G401 (cell line): ENCODE measurements at regions not wholly inside any gene's neighbourhood (a gene's known extent, or its start where the extent isn't known, plus 50 kb on each side); places are given as distances from the start of the nearest gene placed in this dataset.

Source experiments
- DNase-seq: peaks from one replicate; pipeline ENCODE4 v3.0.0-alpha.2; 2015; ENCODE audit warnings: low spot score
- in situ Hi-C: cut with HindIII; loops from 2 replicates; pipeline ENCODE4 v1.10.0; 2016; ENCODE audit warnings: low sequenced_read_pairs, mixed read lengths

DNA sequence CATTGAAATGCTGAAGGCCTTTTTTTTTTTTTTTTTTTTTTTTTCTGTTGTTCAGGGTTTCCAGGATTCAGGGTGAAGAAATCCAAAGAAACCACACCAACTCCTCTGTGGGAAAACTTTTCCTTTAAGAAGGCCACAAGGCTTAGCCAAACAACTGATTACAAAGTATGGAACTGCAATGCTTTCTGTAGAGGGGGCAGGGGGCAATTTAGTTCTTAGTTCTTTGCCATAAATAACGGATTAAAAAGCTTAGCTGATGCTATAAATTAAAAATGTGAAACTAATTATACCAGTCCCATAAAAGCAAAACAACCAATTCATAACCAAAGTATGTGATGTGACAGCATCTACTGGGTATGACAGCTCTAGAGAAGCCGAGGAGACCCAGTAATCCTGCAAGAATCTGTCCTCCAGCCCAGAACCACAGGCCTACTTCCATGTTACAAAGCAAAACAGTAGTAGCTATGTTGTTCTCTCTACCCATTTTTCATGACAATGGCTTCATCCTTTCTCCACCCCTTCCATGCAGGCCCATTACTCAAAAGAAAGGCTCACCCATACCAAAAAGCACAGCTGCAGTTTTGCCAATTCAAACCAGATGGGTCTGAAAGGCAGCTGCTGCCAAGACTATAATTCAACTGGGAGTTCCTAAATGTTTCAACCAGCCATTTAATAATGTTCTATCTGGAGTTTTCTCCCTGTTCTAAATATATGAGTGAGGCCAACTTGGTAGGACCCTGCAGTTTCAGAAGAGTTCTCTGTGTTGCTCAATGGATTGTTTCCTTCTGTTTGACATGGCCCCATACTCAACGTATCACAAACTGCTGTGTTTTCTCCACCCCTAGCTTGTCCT is 167.1 kb upstream of the ZFHX3 start:
- in situ Hi-C loops = no loop called here
- DNase-seq = no peak

GRCh38 chr16:73213732-73214455 is 166.0 kb upstream of the ZFHX3 start:
- DNase-seq = no peak
- in situ Hi-C loops = no loop called here

DNA sequence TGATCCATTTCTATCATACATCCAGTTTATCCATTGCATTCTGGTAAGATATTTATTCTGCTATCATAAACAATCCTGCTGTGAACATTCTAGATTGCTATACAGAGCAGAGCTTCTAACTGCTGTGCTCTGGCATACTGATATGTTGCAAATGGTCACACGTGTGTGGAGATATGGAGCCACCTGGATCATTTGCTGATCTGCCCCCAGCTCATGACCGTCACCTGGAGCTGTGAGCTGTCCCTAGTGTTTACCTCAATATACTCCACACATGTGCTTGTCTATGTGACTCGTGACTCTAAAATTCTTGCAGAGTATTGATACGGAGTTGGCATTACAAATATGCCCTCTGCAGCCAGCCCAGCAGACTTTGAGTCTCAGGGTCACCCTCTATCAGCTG is 164.5 kb upstream of the ZFHX3 start:
- DNase-seq = no peak
- in situ Hi-C loops = no loop called here

GRCh38 chr16:73210686-73211085 is 162.8 kb upstream of the ZFHX3 start:
- DNase-seq = no peak

GRCh38 chr16:73210084-73210483 is 162.2 kb upstream of the ZFHX3 start:
- DNase-seq = no peak
- in situ Hi-C loops = no loop called here

More at GRCh38 chr16:73210686-73211085, 162.8 kb upstream of the ZFHX3 start:
- in situ Hi-C loops = no loop called here

DNA sequence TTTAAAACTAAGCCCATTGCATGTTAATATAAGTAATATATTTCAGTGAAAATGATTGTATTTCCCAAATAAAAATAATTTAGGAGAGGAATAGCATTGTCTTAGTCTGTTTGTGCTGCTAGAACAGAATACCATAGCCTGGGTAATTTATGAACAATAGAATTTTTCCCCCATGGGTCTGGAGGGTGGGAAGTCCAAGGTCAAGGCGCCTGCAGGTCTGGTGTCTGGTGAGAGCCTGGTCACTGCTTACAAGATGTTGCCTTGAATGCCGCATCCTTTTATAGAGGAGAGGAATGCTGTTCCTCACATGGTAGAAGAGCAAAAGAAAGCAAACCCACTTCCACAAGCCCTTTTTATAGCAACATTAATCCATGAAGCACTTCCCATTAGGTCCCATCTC is 161.3 kb upstream of the ZFHX3 start:
- in situ Hi-C loops = no loop called here
- DNase-seq = no peak

GRCh38 chr16:73206151-73206707 is 158.3 kb upstream of the ZFHX3 start:
- DNase-seq = no peak
- in situ Hi-C loops = no loop called here

DNA sequence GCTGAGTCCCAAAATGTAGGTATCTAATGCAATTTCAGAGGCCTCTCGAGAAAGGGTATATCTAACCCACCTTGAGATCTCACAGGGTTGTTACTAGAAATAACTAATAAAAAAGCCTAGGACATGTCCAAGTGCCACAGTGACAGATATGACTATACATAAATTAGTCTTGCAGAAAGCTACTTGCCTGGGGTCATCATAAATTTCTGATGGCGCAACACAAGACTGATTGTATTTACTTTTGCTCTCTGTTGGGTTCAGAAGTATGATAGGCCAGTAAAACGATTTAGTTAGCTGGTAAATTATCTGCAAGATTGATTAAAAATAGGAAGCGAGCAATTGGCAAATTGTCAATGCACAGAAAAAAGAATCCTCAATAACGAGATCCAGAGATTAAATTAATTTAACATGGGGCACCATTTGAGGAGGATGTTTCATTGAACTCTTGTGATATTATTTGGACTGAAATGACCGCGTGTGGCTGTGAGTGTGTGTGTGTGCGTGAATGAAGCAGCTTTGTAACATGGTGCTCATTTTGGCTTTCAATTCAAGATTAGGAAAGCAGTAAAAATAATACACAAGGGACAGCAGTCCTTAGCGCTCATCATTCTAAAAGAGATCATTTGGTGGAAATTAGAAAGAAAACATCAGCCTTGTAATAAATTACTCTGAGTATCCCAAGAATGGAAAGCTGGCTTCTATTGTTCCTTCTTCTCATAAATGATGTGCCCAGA is 157.4 kb upstream of the ZFHX3 start:
- in situ Hi-C loops = no loop called here
- DNase-seq = no peak

- in situ Hi-C loops = no loop called here
- DNase-seq = no peak
Measured at GRCh38 chr16:73204359-73205152, 156.6 kb upstream of the ZFHX3 start.

DNA sequence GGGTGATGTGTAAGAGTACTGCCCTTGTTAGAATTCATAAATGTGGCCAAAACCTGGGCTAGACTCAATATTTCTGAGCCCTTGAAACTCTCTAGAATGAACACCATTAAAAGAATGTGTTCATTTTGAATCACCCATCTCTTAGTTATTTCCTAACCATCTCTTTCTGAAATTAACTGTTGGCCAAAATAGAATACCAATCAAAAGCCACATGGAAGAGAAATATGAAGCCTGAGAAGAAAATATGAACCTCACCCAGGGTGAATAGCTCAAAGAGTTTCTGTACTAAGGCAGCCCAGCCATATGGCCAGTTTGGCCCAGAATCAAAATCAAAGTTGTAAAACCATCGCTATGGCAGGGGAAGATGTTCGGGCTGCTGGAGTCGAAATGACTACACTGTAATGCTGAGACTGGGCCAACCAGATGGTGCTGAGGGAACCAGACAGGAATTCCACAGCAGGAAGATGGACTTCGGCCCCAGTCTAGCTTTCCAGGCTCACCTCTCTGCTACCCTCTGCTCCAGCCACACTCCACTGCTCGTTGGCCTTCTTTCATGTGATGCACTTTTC is 154.3 kb upstream of the ZFHX3 start:
- in situ Hi-C loops = no loop called here
- DNase-seq = no peak

DNA sequence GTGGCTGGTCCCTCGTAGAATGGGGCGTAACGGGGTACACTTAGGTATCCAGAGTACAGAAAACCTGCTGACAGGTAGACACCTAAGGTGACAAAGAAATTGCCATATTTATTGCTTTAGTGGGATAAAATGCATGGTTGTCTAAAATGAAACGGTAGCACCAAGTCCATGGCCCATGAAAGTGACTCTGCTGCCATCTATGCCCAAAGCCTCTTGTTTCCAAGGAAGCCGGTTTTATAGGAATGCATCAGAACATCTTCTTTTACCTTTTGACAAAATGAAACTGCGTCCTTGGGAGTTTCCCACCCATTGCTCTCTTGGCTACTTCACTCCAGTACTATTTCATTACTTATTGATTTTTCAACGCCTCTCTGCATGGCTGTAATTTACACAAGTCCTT is 151.3 kb upstream of the ZFHX3 start:
- no peak for DNase-seq
- in situ Hi-C loops = no loop called here

GRCh38 chr16:73198481-73198880 is 150.6 kb upstream of the ZFHX3 start:
- in situ Hi-C loops = no loop called here
- DNase-seq = no peak

DNA sequence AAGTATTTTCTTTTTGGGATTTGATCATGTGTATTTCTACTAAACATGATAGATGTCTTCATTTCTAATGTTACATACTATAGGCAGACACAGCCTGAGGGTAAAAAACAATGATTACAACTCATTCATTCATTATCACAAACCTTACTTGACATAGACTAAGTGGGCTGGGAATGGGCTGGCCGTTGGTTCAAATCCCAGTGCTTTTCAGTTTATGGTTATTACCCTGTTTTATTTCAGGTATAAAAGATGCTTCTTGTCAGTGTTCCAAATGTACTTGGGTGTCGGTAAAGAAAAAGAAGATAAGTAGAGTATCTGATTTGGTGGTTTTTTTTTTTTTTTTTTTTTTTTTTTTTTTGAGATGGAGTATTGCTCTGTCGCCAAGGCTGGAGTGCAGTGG is 149.7 kb upstream of the ZFHX3 start:
- DNase-seq = no peak
- in situ Hi-C loops = no loop called here

- in situ Hi-C loops = no loop called here
- peak; percentile 37 for DNase-seq
Measured at GRCh38 chr16:73196670-73197069, 148.7 kb upstream of the ZFHX3 start.

DNA sequence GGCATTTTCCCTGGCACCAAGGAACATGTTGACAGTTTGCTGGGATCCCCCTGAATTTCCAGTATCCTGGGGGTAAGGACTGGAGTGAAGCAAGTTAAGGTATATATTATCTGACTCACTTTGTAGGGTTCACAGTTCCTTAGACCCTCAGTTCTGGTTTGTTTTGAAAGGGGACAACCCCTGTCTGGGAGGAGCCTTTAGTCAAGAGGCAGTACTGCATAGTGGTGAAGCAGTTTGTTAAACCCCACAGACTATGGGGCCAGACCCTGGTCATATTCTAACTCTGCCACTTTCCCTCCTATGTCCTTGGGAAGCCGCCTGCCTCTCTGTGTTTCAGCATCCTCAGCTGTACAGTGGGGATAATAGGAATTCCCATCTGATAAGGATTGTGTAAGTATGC is 145.5 kb upstream of the ZFHX3 start:
- in situ Hi-C loops = no loop called here
- no peak for DNase-seq

GRCh38 chr16:73192232-73192894 is 144.4 kb upstream of the ZFHX3 start:
- no peak for DNase-seq
- in situ Hi-C loops = no loop called here

- in situ Hi-C loops = no loop called here
- no peak for DNase-seq
Measured at GRCh38 chr16:73191660-73192046, 143.7 kb upstream of the ZFHX3 start.
